ENCODE measurements at regions not wholly inside any gene's neighbourhood (a gene's known extent, or its start where the extent isn't known, plus 50 kb on each side); places are given as distances from the start of the nearest gene placed in this dataset.

- TF ChIP-seq SKIL (IDR thresholded peaks at IDR 0.05; ENCODE audit: low read depth, poor library complexity, severe bottlenecking) (no peak), MTA2 (IDR thresholded peaks at IDR 0.05; ENCODE audit: low read depth) (no peak), MYC (IDR thresholded peaks at IDR 0.05; ENCODE audit: insufficient read depth, insufficient read length, insufficient replicate concordance, low read length, severe bottlenecking) (no peak), RAD21 (IDR thresholded peaks at IDR 0.05; ENCODE audit: insufficient read depth, low read depth, low read length) (no peak), EZH2 (IDR thresholded peaks at IDR 0.05; ENCODE audit: borderline replicate concordance, control insufficient read depth, low read depth, low read length) (no peak), POLR2A (IDR thresholded peaks at IDR 0.05; ENCODE audit: low read depth, low read length) (no peak), SMARCA5 (IDR thresholded peaks at IDR 0.05) (no peak), EP300 (IDR thresholded peaks at IDR 0.05; ENCODE audit: borderline replicate concordance in 1 of 2, control insufficient read depth in 1 of 2, low read depth in 2 of 2, low read length in 2 of 2) (no peak)
Measured at GRCh38 chr15:100762289-100762688, 117.3 kb upstream of the ALDH1A3 start.

Data from GM12878 (cell line).